B cell (primary cell): ENCODE measurements at regions not wholly inside any gene's neighbourhood (a gene's known extent, or its start where the extent isn't known, plus 50 kb on each side); places are given as distances from the start of the nearest gene placed in this dataset.

ENCODE experiments used
- ATAC-seq: fragments of 200-7000 bp; cut with Tn5 transposase; one replicate; pipeline ENCODE4 v1.10.0; 2021; ENCODE audit warnings: low read depth, mild to moderate bottlenecking, moderate number of reproducible peaks, moderate library complexity
- CTCF ChIA-PET: fragments of 350-600 bp; sonication (Branson Sonifier 250); formaldehyde crosslinking; loops from one replicate; lab custom pipeline; 2021; ENCODE audit warnings: antibody characterized with exemption, inconsistent platforms; lab: Charles Lee
- POLR2A ChIA-PET: fragments of 350-600 bp; sonication (Branson Sonifier 250); formaldehyde crosslinking; loops from one replicate; lab custom pipeline; 2021; ENCODE audit warnings: antibody characterized with exemption; lab: Charles Lee
- DNase-seq: peaks from one replicate; pipeline ENCODE4 v3.0.0; 2013
- H2AFZ ChIP-seq: 2 replicates; pipeline ENCODE4 v1.6.1; 2012; ENCODE audit warnings: mild to moderate bottlenecking, low read depth, low read length; ENCODE audit not compliant: insufficient read depth, poor library complexity, severe bottlenecking
- H3K27ac ChIP-seq, 2 donors: 1 replicate in 1 of 2; 2 replicates in 1 of 2; pipeline ENCODE4 v1.5.1; 2012 to 2013; ENCODE audit warnings: low read length in 2 of 2, mild to moderate bottlenecking in 2 of 2, moderate library complexity in 1 of 2
- H3K27me3 ChIP-seq, 4 experiments: fragments of 200-600 bp in 1 of 4; sonication (generic) in 1 of 4; replicated peaks in 1 of 4; 1 replicate in 2 of 4; 2 replicates in 2 of 4; pipeline versions ENCODE4 v1.6.1 to v1.7.0; 2013 to 2016; ENCODE audit warnings: low read length in 3 of 4, mild to moderate bottlenecking in 2 of 4, mixed read lengths in 1 of 4, moderate library complexity in 1 of 4; ENCODE audit not compliant: insufficient read depth in 4 of 4, control insufficient read depth in 3 of 4; ENCODE audit errors: control extremely low read depth in 1 of 4
- H3K36me3 ChIP-seq, 2 experiments: replicated peaks in 1 of 2; 1 replicate in 1 of 2; 2 replicates in 1 of 2; pipeline versions ENCODE4 v1.6.1 to v1.7.1; 2013; ENCODE audit warnings: low read length in 1 of 2; ENCODE audit not compliant: insufficient read depth in 2 of 2, control insufficient read depth in 1 of 2; ENCODE audit errors: control extremely low read depth in 1 of 2, extremely low read depth in 1 of 2
- H3K4me1 ChIP-seq, 2 donors: fragments of 200-600 bp in 1 of 2; sonication (generic) in 1 of 2; 1 replicate in 1 of 2; 2 replicates in 1 of 2; pipeline versions ENCODE4 v1.5.1 to v1.6.1; 2013 to 2017; ENCODE audit warnings: low read length in 2 of 2; ENCODE audit not compliant: control insufficient read depth in 2 of 2, insufficient read depth in 2 of 2
- H3K4me2 ChIP-seq: replicated peaks from 2 replicates; pipeline ENCODE3; 2012; ENCODE audit warnings: mild to moderate bottlenecking, low read depth, low read length; ENCODE audit not compliant: poor library complexity, severe bottlenecking
- H3K4me3 ChIP-seq, 5 experiments: fragments of 200-600 bp in 1 of 5; sonication (generic) in 1 of 5; 1 replicate in 3 of 5; 2 replicates in 2 of 5; pipeline versions ENCODE4 v1.5.1 to v1.7.0; 2011 to 2016; ENCODE audit warnings: low read length in 4 of 5, mild to moderate bottlenecking in 4 of 5, low read depth in 2 of 5, control low read depth in 1 of 5, moderate library complexity in 1 of 5; ENCODE audit not compliant: insufficient read depth in 1 of 5; ENCODE audit errors: control extremely low read depth in 1 of 5, extremely low read depth in 1 of 5
- H3K79me2 ChIP-seq: fragments of 200-600 bp; sonication (generic); one replicate; pipeline ENCODE4 v1.6.0; 2016; ENCODE audit warnings: low read length; ENCODE audit not compliant: control insufficient read depth, insufficient read depth
- H3K9ac ChIP-seq: fragments of 200-600 bp; sonication (generic); 2 replicates; pipeline ENCODE4 v1.6.1; 2017; ENCODE audit warnings: mild to moderate bottlenecking, low read length, moderate library complexity
- H3K9me3 ChIP-seq, 3 donors: one replicate each; pipeline versions ENCODE4 v1.6.1 to v1.7.1; 2013; ENCODE audit warnings: low read length in 2 of 3; ENCODE audit not compliant: control insufficient read depth in 2 of 3, insufficient read depth in 1 of 3; ENCODE audit errors: control extremely low read depth in 1 of 3
- H4K20me1 ChIP-seq: 2 replicates; pipeline ENCODE4 v1.6.0; 2012; ENCODE audit warnings: mild to moderate bottlenecking, low read length; ENCODE audit not compliant: insufficient read depth, control insufficient read depth, poor library complexity, severe bottlenecking
- H3K27ac Mint-ChIP-seq: one replicate; pipeline ENCODE4 v1.8.0; 2021; ENCODE audit warnings: mixed read lengths
- H3K27me3 Mint-ChIP-seq: one replicate; pipeline ENCODE4 v1.8.0; 2021; ENCODE audit warnings: mixed read lengths
- H3K4me1 Mint-ChIP-seq: one replicate; pipeline ENCODE4 v1.8.0; 2021; ENCODE audit warnings: mixed read lengths
- H3K4me3 Mint-ChIP-seq: one replicate; pipeline ENCODE4 v1.8.0; 2021; ENCODE audit warnings: mixed read lengths
- H3K9me3 Mint-ChIP-seq: one replicate; pipeline ENCODE4 v1.8.0; 2022; ENCODE audit warnings: mixed read lengths; ENCODE audit not compliant: insufficient read depth
- CTCF ChIP-seq: fragments of 200-600 bp; IDR thresholded peaks from one replicate; pipeline ENCODE4 v1.8.0; 2022; ENCODE audit warnings: antibody characterized with exemption, mild to moderate bottlenecking
- EZH2 ChIP-seq: IDR thresholded peaks from 2 replicates; pipeline ENCODE4 v1.6.1; 2012; ENCODE audit warnings: borderline replicate concordance, low read depth, mild to moderate bottlenecking, moderate library complexity, low read length; ENCODE audit not compliant: insufficient read depth, poor library complexity, severe bottlenecking
- WGBS: methylation state at CpG from one replicate; pipeline ENCODE4 v1.1.5; 2013; ENCODE audit warnings: missing lambda C conversion rate; ENCODE audit not compliant: insufficient coverage; 5-methylcytosine and 5-hydroxymethylcytosine counted together
- intact Hi-C: fragments of 100-400 bp; cut with micrococcal nuclease; formaldehyde crosslinking; loops from one replicate; pipeline ENCODE4 v1.10.0; 2022

GRCh38 chr16:9297437-9298113, 206.1 kb downstream of the HAPSTR1 start:
- no peaks in the 10 kb centered on the region for H3K4me1 Mint-ChIP-seq
- Histone ChIP-seq H3K4me3 (no peak overlapping the region), H3K9me3 (peaks cover 0 to 7% (median 0%) of the 10 kb centered on the region in 3 donors), H3K27me3 (peaks cover 0 to 2% (median 0%) of the 10 kb centered on the region in 4 experiments), H3K9ac (no peak overlapping the region), H3K4me1 (no peaks in the 10 kb centered on the region), H2AFZ (no peak overlapping the region), H3K36me3 (no peaks in the 10 kb centered on the region), H3K27ac (no peak overlapping the region), H3K79me2 (no peaks in the 10 kb centered on the region), H3K4me2 (no peak overlapping the region), H4K20me1 (no peaks in the 10 kb centered on the region)
- H3K9me3 Mint-ChIP-seq: no peaks in the 10 kb centered on the region
- H3K27ac Mint-ChIP-seq: no peak overlapping the region
- WGBS: 62% methylated on average over 11 of the region's 12 CpGs
- ATAC-seq (no peak), DNase-seq (no peak)
- POLR2A ChIA-PET: no interaction called here
- H3K4me3 Mint-ChIP-seq: no peak overlapping the region
- CTCF ChIA-PET: interaction anchor here (0.8 kb wide), 1 partner anchor 1437 kb away, joined by 3 read pairs; no protein-coding TSS in a partner anchor
- intact Hi-C loops: no loop called here
- TF ChIP-seq CTCF (no peak), EZH2 (no peak)
- H3K27me3 Mint-ChIP-seq: peaks cover 9% of the 10 kb centered on the region

GRCh38 chr16:9300252-9300651, 208.8 kb downstream of the HAPSTR1 start:
- no peaks in the 10 kb centered on the region for H3K4me1 Mint-ChIP-seq
- no peak for DNase-seq
- Histone ChIP-seq H3K79me2 (no peaks in the 10 kb centered on the region), H3K9me3 (peaks cover 0 to 7% (median 0%) of the 10 kb centered on the region in 3 donors), H3K4me1 (no peaks in the 10 kb centered on the region), H3K9ac (no peak overlapping the region), H3K27ac (no peak overlapping the region), H2AFZ (no peak overlapping the region), H3K36me3 (no peaks in the 10 kb centered on the region), H3K4me3 (no peak overlapping the region), H3K27me3 (peaks cover 0 to 2% (median 0%) of the 10 kb centered on the region in 4 experiments), H3K4me2 (no peak overlapping the region), H4K20me1 (no peaks in the 10 kb centered on the region)
- H3K27me3 Mint-ChIP-seq: peaks cover 16% of the 10 kb centered on the region
- POLR2A ChIA-PET: no interaction called here
- no peaks in the 10 kb centered on the region for H3K9me3 Mint-ChIP-seq
- ATAC-seq: no peak
- CTCF ChIA-PET: interaction anchor here (1.0 kb wide), 1 partner anchor 18 kb away, joined by 3 read pairs; no protein-coding TSS in a partner anchor
- intact Hi-C loops: no loop called here
- H3K27ac Mint-ChIP-seq: no peak overlapping the region
- no CpG with 5 or more reads among the region's 4 CpGs for WGBS
- TF ChIP-seq EZH2 (no peak), CTCF (no peak)
- no peak overlapping the region for H3K4me3 Mint-ChIP-seq
